K562 (cell line): ENCODE measurements at regions not wholly inside any gene's neighbourhood (a gene's known extent, or its start where the extent isn't known, plus 50 kb on each side); places are given as distances from the start of the nearest gene placed in this dataset.

Experiments used
- ATAC-seq: fragments of 200-7000 bp; cut with Tn5 transposase; 3 replicates; pipeline ENCODE4 v1.9.1; 2020; ENCODE audit warnings: moderate library complexity
- BruUV-seq: library from RNA; stranded (reverse); fragments of 400-500 nt; replicated peaks from 2 replicates; lab custom pipeline; 2021; lab: Mats Ljungman, UMichigan
- CTCF ChIA-PET: fragments of 300-600 bp; formaldehyde crosslinking; extraction: SDS; loops from one replicate; lab custom pipeline; 2021; ENCODE audit warnings: low intra/inter-chr PET ratio; lab: Yijun Ruan, JAX
- POLR2A ChIA-PET: fragments of 300-600, 350-650 bp; sonication (Branson Sonifier 250); formaldehyde crosslinking; extraction: SDS; loops from one replicate; lab custom pipeline; 2021; ENCODE audit warnings: antibody characterized with exemption, inconsistent platforms; lab: Yijun Ruan, JAX
- DNase-seq, 4 experiments: peaks; one replicate each; pipeline versions ENCODE4 v3.0.0 to v3.0.0-alpha.2; 2011 to 2018; ENCODE audit warnings: low spot score in 3 of 4, mixed read lengths in 3 of 4; ENCODE audit errors: extremely low read depth in 1 of 4
- FAIRE-seq: peaks from 2 replicates; lab custom pipeline; 2011; peaks lifted over from hg19 to GRCh38; lab: Jason Lieb, UNC
- H2AFZ ChIP-seq: 2 replicates; pipeline ENCODE4 v1.6.0; 2011; ENCODE audit warnings: low read depth, low read length, control low read depth, inconsistent platforms
- H3K27ac ChIP-seq: fragments of 200-600 bp; 3 replicates; pipeline ENCODE4 v1.8.0; 2011; ENCODE audit warnings: low read depth, mild to moderate bottlenecking, control low read depth, inconsistent platforms, low read length, moderate library complexity, mixed read lengths; ENCODE audit errors: extremely low read depth
- H3K27me3 ChIP-seq, 2 experiments: fragments of 300-600 bp in 1 of 2; 2 replicates in 1 of 2; 3 replicates in 1 of 2; pipeline versions ENCODE4 v1.6.0 to v1.8.0; 2011; ENCODE audit warnings: inconsistent platforms in 2 of 2, low read length in 2 of 2, mild to moderate bottlenecking in 1 of 2, mixed read lengths in 1 of 2, moderate library complexity in 1 of 2; ENCODE audit not compliant: control insufficient read depth in 2 of 2, insufficient read depth in 2 of 2
- H3K36me3 ChIP-seq: fragments of 300-600 bp; 3 replicates; pipeline ENCODE4 v1.8.0; 2011; ENCODE audit warnings: mild to moderate bottlenecking, low read length, inconsistent platforms; ENCODE audit not compliant: control insufficient read depth, insufficient read depth
- H3K4me1 ChIP-seq, 2 experiments: fragments of 200-600 bp in 1 of 2; replicated peaks in 1 of 2; 2 replicates in 1 of 2; 3 replicates in 1 of 2; pipeline versions ENCODE4 v1.5.1 to v1.8.0; 2011; ENCODE audit warnings: inconsistent platforms in 2 of 2, low read length in 2 of 2, mild to moderate bottlenecking in 1 of 2, mixed read lengths in 1 of 2, moderate library complexity in 1 of 2; ENCODE audit not compliant: control insufficient read depth in 2 of 2, insufficient read depth in 2 of 2
- H3K4me2 ChIP-seq: 2 replicates; pipeline ENCODE4 v1.6.1; 2011; ENCODE audit warnings: low read length, control low read depth, inconsistent platforms, mixed read lengths; ENCODE audit not compliant: insufficient read depth
- H3K4me3 ChIP-seq: fragments of 200-600 bp; sonication (generic), shearing (Covaris generic); 2 replicates; pipeline ENCODE4 v1.5.1; 2016; ENCODE audit warnings: control low read depth, inconsistent platforms
- H3K79me2 ChIP-seq: fragments of 200-600 bp; 3 replicates; pipeline ENCODE4 v1.8.0; 2011; ENCODE audit warnings: low read length, inconsistent platforms; ENCODE audit not compliant: control insufficient read depth, insufficient read depth
- H3K9ac ChIP-seq, 2 experiments: 2 replicates each; pipeline versions ENCODE4 v1.6.0 to v1.6.1; 2011; ENCODE audit warnings: low read depth in 2 of 2, low read length in 2 of 2, control low read depth in 1 of 2, inconsistent platforms in 1 of 2, mild to moderate bottlenecking in 1 of 2, mixed read lengths in 1 of 2; ENCODE audit not compliant: insufficient read depth in 1 of 2
- H3K9me1 ChIP-seq: one replicate; pipeline ENCODE4 v1.6.0; 2011; ENCODE audit warnings: inconsistent platforms, mild to moderate bottlenecking, low read length, moderate library complexity; ENCODE audit not compliant: control insufficient read depth, insufficient read depth
- H3K9me3 ChIP-seq: replicated peaks from 2 replicates; pipeline ENCODE4 v1.5.1; 2011; ENCODE audit warnings: low read depth, low read length, inconsistent platforms; ENCODE audit not compliant: control insufficient read depth, insufficient read depth
- H4K20me1 ChIP-seq: replicated peaks from 2 replicates; pipeline ENCODE4 v1.6.1; 2011; ENCODE audit warnings: low read length, inconsistent platforms, mixed read lengths; ENCODE audit not compliant: control insufficient read depth, insufficient read depth
- ARID4B ChIP-seq: sonication (generic); formaldehyde crosslinking; IDR thresholded peaks from 2 replicates; pipeline ENCODE4 v1.8.0; 2022; ENCODE audit warnings: mild to moderate bottlenecking, missing genetic modification reagents
- HMG20B ChIP-seq: fragments of 250-450 bp; sonication (Bioruptor Pico); IDR thresholded peaks from 2 replicates; pipeline ENCODE4 v1.5.0; 2021; ENCODE audit warnings: mild to moderate bottlenecking
- IFI16 ChIP-seq: fragments of 250-450 bp; sonication (Bioruptor Pico); IDR thresholded peaks from 2 replicates; pipeline ENCODE4 v2.1.2; 2022; ENCODE audit warnings: mild to moderate bottlenecking, inconsistent platforms
- ILF3 ChIP-seq: fragments of 450-650 bp; IDR thresholded peaks from 2 replicates; pipeline ENCODE4 v1.6.1; 2018; ENCODE audit warnings: antibody characterized with exemption, mild to moderate bottlenecking, moderate library complexity, borderline replicate concordance
- SPI1 ChIP-seq: IDR thresholded peaks from 2 replicates; pipeline ENCODE4 v1.6.1; 2011; ENCODE audit warnings: low read depth, low read length, control low read depth, borderline replicate concordance
- STAT5B ChIP-seq: fragments of 250-450 bp; sonication (Bioruptor Pico); IDR thresholded peaks from 2 replicates; pipeline ENCODE4 v1.8.0; 2021; ENCODE audit warnings: mild to moderate bottlenecking, inconsistent platforms
- ZNF609 ChIP-seq: sonication (generic); formaldehyde crosslinking; IDR thresholded peaks from 2 replicates; pipeline ENCODE4 v1.8.1; 2023; ENCODE audit warnings: missing genetic modification reagents, mild to moderate bottlenecking, borderline replicate concordance
- WGBS: fragments of 100-300 bp; shearing (Covaris generic); methylation state at CpG from one replicate; pipeline ENCODE4 v1.1.6; 2016; ENCODE audit warnings: low coverage, mixed read lengths; ENCODE audit not compliant: insufficient coverage; ENCODE audit errors: missing lambda C conversion rate; 5-methylcytosine and 5-hydroxymethylcytosine counted together
- in situ Hi-C: fragments of 300-500 bp; cut with MboI; formaldehyde crosslinking; loops from 4 replicates; pipeline ENCODE4 v1.15.0; 2018; ENCODE audit warnings: inconsistent platforms, mixed read lengths
- intact Hi-C: fragments of 100-400 bp; cut with micrococcal nuclease; formaldehyde crosslinking; loops from 2 replicates; pipeline ENCODE4 v1.14.2; 2022
- TF ChIP-seq, protein P1 (sequence below): fragments of 250-450 bp; sonication (Bioruptor Pico); IDR thresholded peaks from 2 replicates; pipeline ENCODE4 v1.4.0; 2020; ENCODE audit warnings: mild to moderate bottlenecking, moderate library complexity

GRCh38 chr4:152112887-152113286 is 352.1 kb upstream of the GATB start (continued):
- no peak for TF ChIP-seq ZNF609 (CRISPR knock-in tag)

DNA sequence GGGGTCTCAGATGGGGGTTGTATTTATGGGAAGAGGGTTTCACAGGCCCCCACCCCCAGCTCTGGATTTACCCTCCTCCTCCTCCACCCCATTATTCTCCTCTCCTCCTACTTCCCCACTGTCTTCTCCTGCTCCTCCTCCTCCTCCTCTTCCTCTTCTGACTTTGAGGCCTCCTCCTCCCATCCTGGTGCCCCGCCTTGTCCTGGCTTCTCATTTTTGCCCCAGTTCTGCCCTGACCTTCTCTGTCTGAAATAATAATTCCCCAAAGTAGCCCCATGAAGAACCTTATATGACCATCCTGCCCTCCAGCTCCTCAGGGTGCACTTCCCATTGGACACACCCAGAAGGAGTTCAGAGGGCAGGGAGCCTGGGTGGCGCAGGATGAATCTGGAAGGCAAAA is 351.4 kb upstream of the GATB start:
- DNase-seq (no peak), ATAC-seq (no peak), FAIRE-seq (no peak)
- Histone ChIP-seq H3K27ac (no peak overlapping the region), H3K9ac (no peak overlapping the region), H3K27me3 (peaks cover 4 to 20% of the 10 kb centered on the region in 2 experiments; a peak in 4 of 5 replicates), H2AFZ (no peak overlapping the region), H3K4me1 (no peaks in the 10 kb centered on the region), H3K4me2 (no peak overlapping the region), H3K36me3 (no peaks in the 10 kb centered on the region), H3K79me2 (no peaks in the 10 kb centered on the region), H3K4me3 (no peak overlapping the region), H3K9me1 (no peaks in the 10 kb centered on the region), H3K9me3 (no peaks in the 10 kb centered on the region), H4K20me1 (no peaks in the 10 kb centered on the region)
- CTCF ChIA-PET = no interaction called here
- POLR2A ChIA-PET = interaction anchor here (0.8 kb wide), 1 partner anchor 16 kb away, joined by 3 read pairs; no protein-coding TSS in a partner anchor
- BruUV-seq = no TSS peak
- intact Hi-C loops = no loop called here
- in situ Hi-C loops = no loop called here
- WGBS = 6% methylated on average over 2 of the region's 2 CpGs
- TF ChIP-seq ILF3 (no peak), SPI1 (no peak), ARID4B (CRISPR knock-in tag) (no peak), STAT5B (no peak), HMG20B (CRISPR knock-in tag) (no peak), IFI16 (no peak)
- TF ChIP-seq, protein P1, sequence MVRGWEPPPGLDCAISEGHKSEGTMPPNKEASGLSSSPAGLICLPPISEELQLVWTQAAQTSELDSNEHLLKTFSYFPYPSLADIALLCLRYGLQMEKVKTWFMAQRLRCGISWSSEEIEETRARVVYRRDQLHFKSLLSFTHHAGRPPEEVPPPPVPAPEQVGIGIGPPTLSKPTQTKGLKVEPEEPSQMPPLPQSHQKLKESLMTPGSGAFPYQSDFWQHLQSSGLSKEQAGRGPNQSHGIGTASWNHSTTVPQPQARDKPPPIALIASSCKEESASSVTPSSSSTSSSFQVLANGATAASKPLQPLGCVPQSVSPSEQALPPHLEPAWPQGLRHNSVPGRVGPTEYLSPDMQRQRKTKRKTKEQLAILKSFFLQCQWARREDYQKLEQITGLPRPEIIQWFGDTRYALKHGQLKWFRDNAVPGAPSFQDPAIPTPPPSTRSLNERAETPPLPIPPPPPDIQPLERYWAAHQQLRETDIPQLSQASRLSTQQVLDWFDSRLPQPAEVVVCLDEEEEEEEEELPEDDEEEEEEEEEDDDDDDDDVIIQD (CRISPR knock-in tag) = no peak
